Sigmoid colon (tissue), 6 donors: ENCODE measurements at regions not wholly inside any gene's neighbourhood (a gene's known extent, or its start where the extent isn't known, plus 50 kb on each side); places are given as distances from the start of the nearest gene placed in this dataset.
"Not testable (repeated sequence)": the region's sequence is repeated elsewhere in the genome, so short reads cannot be mapped to it uniquely, and the experiment has no call there.

Experiments
- DNase-seq: peaks from one replicate; pipeline ENCODE4 v3.0.0-alpha.2; 2019
- H3K27ac ChIP-seq, 4 donors: fragments of 200-600 bp; sonication (generic); one replicate each; pipeline ENCODE4 v1.5.1; 2016 to 2019; ENCODE audit warnings: mild to moderate bottlenecking in 1 of 4
- H3K27me3 ChIP-seq, 3 donors: fragments of 200-600 bp; sonication (generic); one replicate each; pipeline ENCODE4 v1.5.1; 2019; ENCODE audit warnings: mild to moderate bottlenecking in 1 of 3
- H3K36me3 ChIP-seq, 4 donors: fragments of 200-600 bp; sonication (generic); one replicate each; pipeline ENCODE4 v1.5.1; 2016 to 2019
- H3K4me1 ChIP-seq, 4 donors: fragments of 200-600 bp; sonication (generic); one replicate each; pipeline ENCODE4 v1.5.1; 2017 to 2019
- H3K4me3 ChIP-seq, 4 donors: fragments of 200-600 bp; sonication (generic); one replicate each; pipeline ENCODE4 v1.5.1; 2017 to 2019; ENCODE audit warnings: mild to moderate bottlenecking in 2 of 4, moderate library complexity in 1 of 4
- H3K9me3 ChIP-seq, 4 donors: fragments of 200-600 bp in 3 of 4; sonication (generic) in 3 of 4; one replicate each; pipeline versions ENCODE4 v1.5.1 to v1.6.1; 2013 to 2019
- CTCF ChIP-seq, 4 experiments: fragments of 450-650 bp in 3 of 4; fragments of 200-600 bp in 1 of 4; IDR thresholded peaks; one replicate each; pipeline ENCODE4 v1.5.1; 2016 to 2019; ENCODE audit warnings: antibody characterized with exemption in 4 of 4, mild to moderate bottlenecking in 3 of 4, moderate library complexity in 2 of 4
- EP300 ChIP-seq, 4 donors: sonication (generic); formaldehyde crosslinking; IDR thresholded peaks; one replicate each; pipeline ENCODE4 v1.6.1; 2017; ENCODE audit warnings: antibody characterized with exemption in 4 of 4
- POLR2A ChIP-seq, 2 donors: fragments of 450-650 bp; IDR thresholded peaks; one replicate each; pipeline ENCODE4 v1.6.1; 2016; ENCODE audit warnings: antibody characterized with exemption in 2 of 2, mild to moderate bottlenecking in 2 of 2, moderate library complexity in 2 of 2
- POLR2AphosphoS5 ChIP-seq, 4 donors: sonication (generic); formaldehyde crosslinking; IDR thresholded peaks; one replicate each; pipeline ENCODE4 v1.6.1; 2017; ENCODE audit warnings: antibody characterized with exemption in 4 of 4
- WGBS, 2 donors: extraction: QIAGEN DNeasy Blood & Tissue Kit; methylation state at CpG; one replicate each; pipeline ENCODE4 v1.1.7; 2013; 5-methylcytosine and 5-hydroxymethylcytosine counted together
- intact Hi-C: fragments of 100-400 bp; cut with DNase I; formaldehyde crosslinking; loops from one replicate; pipeline ENCODE4 v1.15.1; 2023
- donor health status: healthy with polysubstance abuse.
- donor health status: healthy.

- WGBS, 2 donors: 95 to 96% methylated on average over 2 of the region's 2 CpGs
- no peak overlapping the region for H3K27ac ChIP-seq
- DNase-seq: no peak
- TF ChIP-seq POLR2AphosphoS5 (IDR thresholded peaks at IDR 0.05) (no peak), POLR2A (IDR thresholded peaks at IDR 0.05) (no peak), CTCF (IDR thresholded peaks at IDR 0.05) (no peak), EP300 (IDR thresholded peaks at IDR 0.05) (no peak)
- H3K27me3 ChIP-seq: no peaks in the 10 kb centered on the region
- H3K9me3 ChIP-seq: no peaks in the 10 kb centered on the region
- peaks cover 0 to 30% (median 5%) of the 10 kb centered on the region in 4 donors for H3K4me1 ChIP-seq
- intact Hi-C loops: no loop called here
- H3K36me3 ChIP-seq: peaks cover 0 to 23% (median 2%) of the 10 kb centered on the region in 4 donors
- no peak overlapping the region for H3K4me3 ChIP-seq
These were observed 49.9 kb downstream of the ILRUN start for GRCh38 chr6:34646714-34647113.

GRCh38 chr6:34645627-34646026 lies 50.9 kb downstream of the ILRUN start:
- TF ChIP-seq POLR2A (IDR thresholded peaks at IDR 0.05) (no peak), EP300 (IDR thresholded peaks at IDR 0.05) (no peak), CTCF (IDR thresholded peaks at IDR 0.05) (no peak)
- intact Hi-C loops: no loop called here
- no peaks in the 10 kb centered on the region for H3K9me3 ChIP-seq
- peaks cover 0 to 23% (median 2%) of the 10 kb centered on the region in 4 donors for H3K36me3 ChIP-seq
- no peak overlapping the region for H3K27ac ChIP-seq
- peaks cover 0 to 20% (median 1%) of the 10 kb centered on the region in 4 donors for H3K4me1 ChIP-seq
- H3K4me3 ChIP-seq: no peak overlapping the region
- no peaks in the 10 kb centered on the region for H3K27me3 ChIP-seq
- DNase-seq: no peak
- WGBS, 2 donors: 96% methylated on average over 5 of the region's 5 CpGs

GRCh38 chr6:34644716-34645115 lies 51.9 kb downstream of the ILRUN start:
- DNase-seq: no peak
- WGBS, 2 donors: 75 to 87% methylated on average over 1 of the region's 1 CpG
- no peaks in the 10 kb centered on the region for H3K27me3 ChIP-seq
- peaks cover 0 to 23% (median 2%) of the 10 kb centered on the region in 4 donors for H3K36me3 ChIP-seq
- H3K4me3 ChIP-seq: no peak overlapping the region
- intact Hi-C loops: no loop called here
- H3K27ac ChIP-seq: no peak overlapping the region
- no peaks in the 10 kb centered on the region for H3K9me3 ChIP-seq
- no peak for TF ChIP-seq EP300 (IDR thresholded peaks at IDR 0.05)
- TF ChIP-seq CTCF (IDR thresholded peaks at IDR 0.05): no peak
- TF ChIP-seq POLR2A (IDR thresholded peaks at IDR 0.05): no peak
- no peak for TF ChIP-seq POLR2AphosphoS5 (IDR thresholded peaks at IDR 0.05)
- peaks cover 0 to 17% (median 0%) of the 10 kb centered on the region in 4 donors for H3K4me1 ChIP-seq

- Histone ChIP-seq H3K9me3 (no peaks in the 10 kb centered on the region), H3K36me3 (peaks cover 0 to 25% (median 2%) of the 10 kb centered on the region in 4 donors), H3K4me1 (no peaks in the 10 kb centered on the region), H3K27me3 (no peaks in the 10 kb centered on the region), H3K4me3 (no peak overlapping the region), H3K27ac (no peak overlapping the region)
- TF ChIP-seq CTCF (IDR thresholded peaks at IDR 0.05) (no peak), POLR2A (IDR thresholded peaks at IDR 0.05) (no peak), POLR2AphosphoS5 (IDR thresholded peaks at IDR 0.05) (no peak)
- 96 to 97% methylated on average over 3 of the region's 3 CpGs for WGBS, 2 donors
- DNase-seq: no peak
- intact Hi-C loops: no loop called here
These were observed 54.1 kb downstream of the ILRUN start for GRCh38 chr6:34642427-34642826.

- DNase-seq, intact Hi-C loops, H3K27ac ChIP-seq, H3K27me3 ChIP-seq, H3K9me3 ChIP-seq, H3K4me1 ChIP-seq, H3K4me3 ChIP-seq: not testable (repeated sequence)
- H3K36me3 ChIP-seq: peaks cover 0 to 13% (median 0%) of the 10 kb centered on the region in 4 donors
- WGBS, 2 donors: 91 to 95% methylated on average over 16 of the region's 16 CpGs
These were observed 56.3 kb downstream of the ILRUN start for GRCh38 chr6:34640074-34640849.
